GM21717 (cell line): ENCODE measurements at regions not wholly inside any gene's neighbourhood (a gene's known extent, or its start where the extent isn't known, plus 50 kb on each side); places are given as distances from the start of the nearest gene placed in this dataset.

ENCODE experiments used
- ATAC-seq: cut with Tn5 transposase; IDR thresholded peaks from one replicate; pipeline ENCODE4 v1.9.1; 2021; ENCODE audit warnings: mild to moderate bottlenecking, moderate library complexity; ENCODE audit not compliant: unreplicated experiment

GRCh38 chr19:29420482-29421195 is 105.2 kb upstream of the VSTM2B start:
- ATAC-seq: no peak

GRCh38 chr19:29421196-29421545 is 104.6 kb upstream of the VSTM2B start:
- ATAC-seq: no peak

- ATAC-seq: no peak
These were observed 103.7 kb upstream of the VSTM2B start for GRCh38 chr19:29422047-29422446.

- ATAC-seq: no peak
These were observed 103.2 kb upstream of the VSTM2B start for GRCh38 chr19:29422486-29423085.

GRCh38 chr19:29428071-29428470 is 97.7 kb upstream of the VSTM2B start:
- no peak for ATAC-seq

GRCh38 chr19:29429021-29429420 is 96.8 kb upstream of the VSTM2B start:
- ATAC-seq: no peak

GRCh38 chr19:29429581-29429980 is 96.2 kb upstream of the VSTM2B start:
- no peak for ATAC-seq

- no peak for ATAC-seq
These were observed 94.5 kb upstream of the VSTM2B start for GRCh38 chr19:29431332-29431731.

GRCh38 chr19:29432677-29433076 is 93.1 kb upstream of the VSTM2B start:
- ATAC-seq: no peak

GRCh38 chr19:29436591-29437103 is 89.1 kb upstream of the VSTM2B start:
- ATAC-seq: no peak

- ATAC-seq: no peak
These were observed 86.8 kb upstream of the VSTM2B start for GRCh38 chr19:29439021-29439420.

GRCh38 chr19:29439688-29440550 is 85.9 kb upstream of the VSTM2B start:
- no peak for ATAC-seq

GRCh38 chr19:29442094-29442493 is 83.7 kb upstream of the VSTM2B start:
- no peak for ATAC-seq

- ATAC-seq: no peak
These were observed 82.9 kb upstream of the VSTM2B start for GRCh38 chr19:29442910-29443309.

- ATAC-seq: no peak
These were observed 80.5 kb upstream of the VSTM2B start for GRCh38 chr19:29445246-29445645.

GRCh38 chr19:29446361-29446760 is 79.4 kb upstream of the VSTM2B start:
- ATAC-seq: no peak

- ATAC-seq: no peak
These were observed 77.7 kb upstream of the VSTM2B start for GRCh38 chr19:29448046-29448445.

- no peak for ATAC-seq
These were observed 76.4 kb upstream of the VSTM2B start for GRCh38 chr19:29449371-29449770.

GRCh38 chr19:29450306-29450705 is 75.5 kb upstream of the VSTM2B start:
- no peak for ATAC-seq

GRCh38 chr19:29450812-29451211 is 75.0 kb upstream of the VSTM2B start:
- ATAC-seq: no peak

GRCh38 chr19:29454109-29454508 is 71.7 kb upstream of the VSTM2B start:
- ATAC-seq: no peak

GRCh38 chr19:29457413-29457812 is 68.4 kb upstream of the VSTM2B start:
- no peak for ATAC-seq
